Panc1 (cell line): ENCODE measurements at regions not wholly inside any gene's neighbourhood (a gene's known extent, or its start where the extent isn't known, plus 50 kb on each side); places are given as distances from the start of the nearest gene placed in this dataset.

ENCODE experiments used
- ATAC-seq: fragments of 200-7000 bp; cut with Tn5 transposase; 2 replicates; pipeline ENCODE4 v1.9.1; 2020; ENCODE audit warnings: mild to moderate bottlenecking, moderate library complexity
- BruUV-seq: library from RNA; stranded (reverse); fragments of 400-500 nt; replicated peaks from 2 replicates; lab custom pipeline; 2021; lab: Mats Ljungman, UMichigan
- CTCF ChIA-PET: fragments of 300-600 bp; sonication (Branson Sonifier 250); formaldehyde crosslinking; loops from one replicate; lab custom pipeline; 2022; ENCODE audit warnings: antibody characterized with exemption; lab: Charles Lee
- POLR2A ChIA-PET: fragments of 300-600 bp; sonication (Branson Sonifier 250); formaldehyde crosslinking; loops from one replicate; lab custom pipeline; 2022; ENCODE audit warnings: antibody characterized with exemption; lab: Charles Lee
- DNase-seq: peaks from one replicate; pipeline ENCODE4 v3.0.0-alpha.2; 2010; ENCODE audit warnings: low read depth, low spot score
- H3K27ac ChIP-seq: 2 replicates; pipeline ENCODE4 v1.5.1; 2011; ENCODE audit warnings: mild to moderate bottlenecking, low read length, inconsistent platforms
- H3K27me3 ChIP-seq: fragments of 200-500 bp; sonication (Bioruptor generic); 2 replicates; pipeline ENCODE4 v1.6.0; 2014; ENCODE audit warnings: low read length, inconsistent platforms; ENCODE audit not compliant: control insufficient read depth, insufficient read depth
- H3K36me3 ChIP-seq: fragments of 200-500 bp; sonication (Bioruptor generic); 2 replicates; pipeline ENCODE4 v1.5.1; 2014; ENCODE audit warnings: inconsistent platforms, mild to moderate bottlenecking, low read length, moderate library complexity; ENCODE audit not compliant: control insufficient read depth, insufficient read depth
- H3K4me1 ChIP-seq: 2 replicates; pipeline ENCODE4 v1.5.1; 2011; ENCODE audit warnings: inconsistent platforms, mild to moderate bottlenecking, low read length, moderate library complexity; ENCODE audit not compliant: control insufficient read depth, insufficient read depth
- H3K4me3 ChIP-seq, 2 experiments: 2 replicates each; pipeline ENCODE4 v1.5.1; 2011 to 2012; ENCODE audit warnings: low read depth in 2 of 2, low read length in 2 of 2, mild to moderate bottlenecking in 2 of 2, inconsistent platforms in 1 of 2, moderate library complexity in 1 of 2
- H3K9me3 ChIP-seq: fragments of 200-500 bp; sonication (Bioruptor generic); 2 replicates; pipeline ENCODE4 v1.5.1; 2014; ENCODE audit warnings: low read depth, mild to moderate bottlenecking, inconsistent platforms, low read length, moderate library complexity; ENCODE audit not compliant: control insufficient read depth, insufficient read depth
- CTCF ChIP-seq: fragments of 450-650 bp; IDR thresholded peaks from 2 replicates; pipeline ENCODE4 v1.5.1; 2017; ENCODE audit warnings: mild to moderate bottlenecking
- POLR2AphosphoS5 ChIP-seq: IDR thresholded peaks from 2 replicates; pipeline ENCODE4 v1.6.1; 2012; ENCODE audit warnings: mild to moderate bottlenecking, low read depth, low read length, moderate library complexity
- SIN3A ChIP-seq: IDR thresholded peaks from 2 replicates; pipeline ENCODE4 v1.6.1; 2012; ENCODE audit warnings: low read depth, mild to moderate bottlenecking, low read length, moderate library complexity, borderline replicate concordance; ENCODE audit not compliant: insufficient read depth
- TCF7L2 ChIP-seq: IDR thresholded peaks from 2 replicates; pipeline ENCODE4 v1.6.1; 2011; ENCODE audit warnings: mild to moderate bottlenecking, low read depth, low read length, inconsistent platforms
- in situ Hi-C: cut with HindIII; loops from 2 replicates; pipeline ENCODE4 v1.10.0; 2016; ENCODE audit warnings: low sequenced_read_pairs, low pct_unique_long_range_greater_than_20kb
- intact Hi-C: fragments of 100-400 bp; cut with micrococcal nuclease; formaldehyde crosslinking; loops from one replicate; pipeline ENCODE4 v1.10.0; 2022; ENCODE audit not compliant: unreplicated experiment
- TF ChIP-seq, protein P1 (sequence below), 2 experiments: IDR thresholded peaks; 2 replicates each; pipeline ENCODE4 v1.6.1; 2011 to 2012; ENCODE audit warnings: low read depth in 2 of 2, control low read depth in 1 of 2, low read length in 1 of 2, mild to moderate bottlenecking in 1 of 2, moderate library complexity in 1 of 2; ENCODE audit not compliant: insufficient read depth in 1 of 2

DNA sequence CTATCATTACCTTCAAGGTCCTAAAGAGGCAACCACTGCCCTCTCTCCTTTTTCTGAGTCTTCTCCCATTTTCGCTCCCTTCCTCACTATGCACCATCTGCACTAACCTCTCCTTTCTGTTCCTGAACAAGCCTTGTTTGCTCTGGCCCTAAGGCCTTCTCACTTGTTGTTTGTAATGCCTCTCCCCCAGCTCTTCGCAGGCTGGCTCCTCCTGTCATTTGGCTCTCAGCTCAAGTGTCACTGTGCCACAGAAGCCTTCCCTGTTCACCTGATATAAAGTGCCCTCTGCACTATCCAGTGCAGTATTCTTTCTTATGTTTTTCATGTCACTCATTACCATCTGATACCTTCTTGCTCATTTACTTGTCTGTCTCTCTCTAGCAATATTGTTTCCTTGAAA lies 303.7 kb downstream of the KCNN2 start:
- ChIA-PET CTCF (no interaction called here), POLR2A (no interaction called here)
- no peak overlapping the region for H3K27ac ChIP-seq
- BruUV-seq: no TSS peak
- TF ChIP-seq, protein P1, sequence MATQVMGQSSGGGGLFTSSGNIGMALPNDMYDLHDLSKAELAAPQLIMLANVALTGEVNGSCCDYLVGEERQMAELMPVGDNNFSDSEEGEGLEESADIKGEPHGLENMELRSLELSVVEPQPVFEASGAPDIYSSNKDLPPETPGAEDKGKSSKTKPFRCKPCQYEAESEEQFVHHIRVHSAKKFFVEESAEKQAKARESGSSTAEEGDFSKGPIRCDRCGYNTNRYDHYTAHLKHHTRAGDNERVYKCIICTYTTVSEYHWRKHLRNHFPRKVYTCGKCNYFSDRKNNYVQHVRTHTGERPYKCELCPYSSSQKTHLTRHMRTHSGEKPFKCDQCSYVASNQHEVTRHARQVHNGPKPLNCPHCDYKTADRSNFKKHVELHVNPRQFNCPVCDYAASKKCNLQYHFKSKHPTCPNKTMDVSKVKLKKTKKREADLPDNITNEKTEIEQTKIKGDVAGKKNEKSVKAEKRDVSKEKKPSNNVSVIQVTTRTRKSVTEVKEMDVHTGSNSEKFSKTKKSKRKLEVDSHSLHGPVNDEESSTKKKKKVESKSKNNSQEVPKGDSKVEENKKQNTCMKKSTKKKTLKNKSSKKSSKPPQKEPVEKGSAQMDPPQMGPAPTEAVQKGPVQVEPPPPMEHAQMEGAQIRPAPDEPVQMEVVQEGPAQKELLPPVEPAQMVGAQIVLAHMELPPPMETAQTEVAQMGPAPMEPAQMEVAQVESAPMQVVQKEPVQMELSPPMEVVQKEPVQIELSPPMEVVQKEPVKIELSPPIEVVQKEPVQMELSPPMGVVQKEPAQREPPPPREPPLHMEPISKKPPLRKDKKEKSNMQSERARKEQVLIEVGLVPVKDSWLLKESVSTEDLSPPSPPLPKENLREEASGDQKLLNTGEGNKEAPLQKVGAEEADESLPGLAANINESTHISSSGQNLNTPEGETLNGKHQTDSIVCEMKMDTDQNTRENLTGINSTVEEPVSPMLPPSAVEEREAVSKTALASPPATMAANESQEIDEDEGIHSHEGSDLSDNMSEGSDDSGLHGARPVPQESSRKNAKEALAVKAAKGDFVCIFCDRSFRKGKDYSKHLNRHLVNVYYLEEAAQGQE (IDR thresholded peaks at IDR 0.05; ENCODE audit: insufficient read depth in 1 of 2, low read depth in 2 of 2, low read length in 1 of 2): no peak
- TF ChIP-seq SIN3A (no peak), CTCF (no peak), TCF7L2 (no peak), POLR2AphosphoS5 (no peak)
- ATAC-seq (no peak), DNase-seq (no peak)
- peaks cover 4% of the 10 kb centered on the region; the same call in 1 of the 2 replicates for H3K9me3 ChIP-seq
- H3K4me3 ChIP-seq: no peak overlapping the region
- no peaks in the 10 kb centered on the region for H3K27me3 ChIP-seq
- intact Hi-C loops (no loop called here), in situ Hi-C loops (no loop called here)
- no peaks in the 10 kb centered on the region for H3K4me1 ChIP-seq
- no peaks in the 10 kb centered on the region for H3K36me3 ChIP-seq

GRCh38 chr5:114660791-114661190 lies 298.9 kb downstream of the KCNN2 start:
- CTCF ChIA-PET: no interaction called here
- Histone ChIP-seq H3K27me3 (no peaks in the 10 kb centered on the region), H3K4me1 (no peaks in the 10 kb centered on the region), H3K36me3 (no peaks in the 10 kb centered on the region), H3K9me3 (no peaks in the 10 kb centered on the region), H3K4me3 (no peak overlapping the region), H3K27ac (no peak overlapping the region)
- intact Hi-C loops (no loop called here), in situ Hi-C loops (no loop called here)
- ATAC-seq: no peak
- no peak for DNase-seq
- TF ChIP-seq TCF7L2 (no peak), CTCF (no peak), SIN3A (no peak), POLR2AphosphoS5 (no peak)
- TF ChIP-seq, protein P1 (IDR thresholded peaks at IDR 0.05; ENCODE audit: insufficient read depth in 1 of 2, low read depth in 2 of 2, low read length in 1 of 2): no peak
- BruUV-seq: no TSS peak
- POLR2A ChIA-PET: no interaction called here
